WTC11 (cell line): ENCODE measurements at regions not wholly inside any gene's neighbourhood (a gene's known extent, or its start where the extent isn't known, plus 50 kb on each side); places are given as distances from the start of the nearest gene placed in this dataset.

Experiments used
- ATAC-seq: fragments of 200-7000 bp; cut with Tn5 transposase; 2 replicates; pipeline ENCODE4 v1.10.0; 2021; ENCODE audit warnings: mild to moderate bottlenecking, moderate library complexity
- CTCF ChIA-PET: fragments of 300-600 bp; sonication (Branson Sonifier 250); formaldehyde crosslinking; loops from one replicate; lab custom pipeline; 2021; ENCODE audit warnings: antibody characterized with exemption; lab: Charles Lee
- POLR2A ChIA-PET: fragments of 350-600 bp; sonication (Branson Sonifier 250); formaldehyde crosslinking; loops from one replicate; lab custom pipeline; 2021; ENCODE audit warnings: antibody characterized with exemption; lab: Charles Lee
- DNase-seq: peaks from one replicate; pipeline ENCODE4 v3.0.0; 2021; ENCODE audit warnings: low spot score
- H3K27ac Mint-ChIP-seq: 2 replicates; pipeline ENCODE4 v1.8.0; 2021; ENCODE audit warnings: mixed read lengths
- H3K27me3 Mint-ChIP-seq: 2 replicates; pipeline ENCODE4 v1.8.0; 2021; ENCODE audit warnings: low read depth, mild to moderate bottlenecking, moderate library complexity, mixed read lengths
- H3K36me3 Mint-ChIP-seq: 2 replicates; pipeline ENCODE4 v1.8.0; 2021; ENCODE audit warnings: mixed read lengths
- H3K4me1 Mint-ChIP-seq: 2 replicates; pipeline ENCODE4 v1.8.0; 2022; ENCODE audit warnings: mixed read lengths
- H3K4me3 Mint-ChIP-seq: 2 replicates; pipeline ENCODE4 v1.8.0; 2021; ENCODE audit warnings: mild to moderate bottlenecking, moderate library complexity, mixed read lengths
- H3K9me3 Mint-ChIP-seq: 2 replicates; pipeline ENCODE4 v1.8.0; 2021; ENCODE audit warnings: mixed read lengths
- ATF2 ChIP-seq: sonication (generic); formaldehyde crosslinking; IDR thresholded peaks from 2 replicates; pipeline ENCODE4 v1.8.1; 2022; ENCODE audit warnings: low read depth, missing genetic modification reagents, borderline replicate concordance
- CREM ChIP-seq: sonication (generic); formaldehyde crosslinking; IDR thresholded peaks from 2 replicates; pipeline ENCODE4 v1.8.1; 2022; ENCODE audit warnings: mild to moderate bottlenecking, missing genetic modification reagents, moderate library complexity
- CTCF ChIP-seq: fragments of 200-600 bp; IDR thresholded peaks from 2 replicates; pipeline ENCODE4 v1.8.0; 2022; ENCODE audit warnings: antibody characterized with exemption
- E2F5 ChIP-seq: sonication (generic); formaldehyde crosslinking; IDR thresholded peaks from 2 replicates; pipeline ENCODE4 v1.8.1; 2022; ENCODE audit warnings: mild to moderate bottlenecking, moderate library complexity, missing genetic modification reagents
- ERG ChIP-seq: fragments of 250-450 bp; sonication (Bioruptor Pico); IDR thresholded peaks from 2 replicates; pipeline ENCODE4 v1.8.0; 2021; ENCODE audit warnings: mild to moderate bottlenecking
- FOXJ3 ChIP-seq: sonication (generic); formaldehyde crosslinking; IDR thresholded peaks from 2 replicates; pipeline ENCODE4 v1.9.0; 2021; ENCODE audit warnings: missing genetic modification reagents, mild to moderate bottlenecking, borderline replicate concordance
- FOXP4 ChIP-seq: sonication (generic); formaldehyde crosslinking; IDR thresholded peaks from 2 replicates; pipeline ENCODE4 v1.8.0; 2022; ENCODE audit warnings: mild to moderate bottlenecking, missing genetic modification reagents
- GTF2I ChIP-seq: fragments of 250-450 bp; sonication (Bioruptor Pico); conservative IDR thresholded peaks from 2 replicates; pipeline ENCODE4 v1.4.0; 2021; ENCODE audit warnings: mild to moderate bottlenecking
- IRF2 ChIP-seq: sonication (generic); formaldehyde crosslinking; IDR thresholded peaks from 2 replicates; pipeline ENCODE4 v1.8.0; 2022; ENCODE audit warnings: low read depth, missing genetic modification reagents, borderline replicate concordance
- JUN ChIP-seq: sonication (generic); formaldehyde crosslinking; IDR thresholded peaks from 2 replicates; pipeline ENCODE4 v1.8.0; 2023; ENCODE audit warnings: mild to moderate bottlenecking, missing genetic modification reagents
- NR1H2 ChIP-seq: sonication (generic); formaldehyde crosslinking; IDR thresholded peaks from 2 replicates; pipeline ENCODE4 v1.9.0; 2021; ENCODE audit warnings: mild to moderate bottlenecking, moderate library complexity, missing genetic modification reagents
- NR2C2 ChIP-seq: sonication (generic); formaldehyde crosslinking; IDR thresholded peaks from 2 replicates; pipeline ENCODE4 v1.8.0; 2022; ENCODE audit warnings: mild to moderate bottlenecking, missing genetic modification reagents
- NR3C1 ChIP-seq: sonication (generic); formaldehyde crosslinking; conservative IDR thresholded peaks from 2 replicates; pipeline ENCODE4 v1.8.1; 2023; ENCODE audit warnings: low read depth, mild to moderate bottlenecking, missing genetic modification reagents
- OVOL2 ChIP-seq: fragments of 250-450 bp; sonication (Bioruptor Pico); IDR thresholded peaks from 2 replicates; pipeline ENCODE4 v1.9.0; 2021; ENCODE audit warnings: mild to moderate bottlenecking, borderline replicate concordance
- SP1 ChIP-seq: sonication (generic); formaldehyde crosslinking; conservative IDR thresholded peaks from 2 replicates; pipeline ENCODE4 v1.8.1; 2022; ENCODE audit warnings: missing genetic modification reagents
- TP53 ChIP-seq: sonication (generic); formaldehyde crosslinking; IDR thresholded peaks from 2 replicates; pipeline ENCODE4 v1.8.1; 2023; ENCODE audit warnings: mild to moderate bottlenecking, missing genetic modification reagents
- ZNF232 ChIP-seq: sonication (generic); formaldehyde crosslinking; IDR thresholded peaks from 2 replicates; pipeline ENCODE4 v1.8.0; 2022; ENCODE audit warnings: mild to moderate bottlenecking, missing genetic modification reagents
- ZNF263 ChIP-seq: sonication (generic); formaldehyde crosslinking; IDR thresholded peaks from 2 replicates; pipeline ENCODE4 v1.8.1; 2022; ENCODE audit warnings: low read depth, mild to moderate bottlenecking, moderate library complexity, missing genetic modification reagents
- ZNF532 ChIP-seq: fragments of 250-450 bp; sonication (Bioruptor Pico); IDR thresholded peaks from 2 replicates; pipeline ENCODE4 v1.9.0; 2021; ENCODE audit warnings: mild to moderate bottlenecking, borderline replicate concordance

- TF ChIP-seq FOXJ3 (CRISPR knock-in tag) (no peak), GTF2I (CRISPR knock-in tag) (no peak), OVOL2 (CRISPR knock-in tag) (no peak), NR2C2 (CRISPR knock-in tag) (no peak), ATF2 (CRISPR knock-in tag) (no peak), SP1 (CRISPR knock-in tag) (no peak), ZNF263 (no peak)
Observed at GRCh38 chr22:49258107-49259010, 569.3 kb downstream of the BRD1 start (continued).

- TF ChIP-seq JUN (CRISPR knock-in tag) (no peak), NR3C1 (CRISPR knock-in tag) (no peak), E2F5 (CRISPR knock-in tag) (no peak), NR1H2 (no peak), CTCF (no peak), TP53 (CRISPR knock-in tag) (no peak), ZNF532 (CRISPR knock-in tag) (no peak)
- H3K4me3 Mint-ChIP-seq: no peak overlapping the region
- peaks cover 4% of the 10 kb centered on the region for H3K27me3 Mint-ChIP-seq
- ChIA-PET CTCF (no interaction called here), POLR2A (no interaction called here)
- H3K9me3 Mint-ChIP-seq: peaks cover 18% of the 10 kb centered on the region
- DNase-seq (no peak), ATAC-seq (no peak)
- no peak overlapping the region for H3K27ac Mint-ChIP-seq
- H3K36me3 Mint-ChIP-seq: peaks cover 8% of the 10 kb centered on the region
- peaks cover 13% of the 10 kb centered on the region for H3K4me1 Mint-ChIP-seq
Observed at GRCh38 chr22:49257551-49257961, 570.1 kb downstream of the BRD1 start.

GRCh38 chr22:49255741-49256318, 571.8 kb downstream of the BRD1 start:
- Mint-ChIP-seq H3K9me3 (peaks cover 23% of the 10 kb centered on the region), H3K4me3 (no peak overlapping the region), H3K27ac (no peak overlapping the region), H3K36me3 (peaks cover 8% of the 10 kb centered on the region), H3K27me3 (no peaks in the 10 kb centered on the region; the same call in 1 of the 2 replicates), H3K4me1 (no peaks in the 10 kb centered on the region)
- no peak for ATAC-seq
- CTCF ChIA-PET: no interaction called here
- DNase-seq: no peak
- POLR2A ChIA-PET: no interaction called here
- TF ChIP-seq ZNF232 (CRISPR knock-in tag) (no peak), ERG (CRISPR knock-in tag) (no peak), FOXP4 (CRISPR knock-in tag) (no peak), ZNF263 (no peak), JUN (CRISPR knock-in tag) (no peak), IRF2 (CRISPR knock-in tag) (no peak), FOXJ3 (CRISPR knock-in tag) (no peak), CREM (CRISPR knock-in tag) (no peak)
